GM19043 (cell line): ENCODE measurements at regions not wholly inside any gene's neighbourhood (a gene's known extent, or its start where the extent isn't known, plus 50 kb on each side); places are given as distances from the start of the nearest gene placed in this dataset.

Source experiments
- ATAC-seq: cut with Tn5 transposase; IDR thresholded peaks from one replicate; pipeline ENCODE4 v1.9.1; 2021; ENCODE audit warnings: low read depth; ENCODE audit not compliant: unreplicated experiment

GRCh38 chr4:53780736-53781400 is 189.6 kb upstream of the LNX1 start:
- no peak for ATAC-seq

- no peak for ATAC-seq
These were observed 187.7 kb upstream of the LNX1 start for GRCh38 chr4:53779025-53779424.

GRCh38 chr4:53778155-53778554 is 186.9 kb upstream of the LNX1 start:
- ATAC-seq, result no peak

GRCh38 chr4:53777244-53777984 is 186.1 kb upstream of the LNX1 start:
- no peak for ATAC-seq

- ATAC-seq, result no peak
These were observed 184.9 kb upstream of the LNX1 start for GRCh38 chr4:53776141-53776540.

GRCh38 chr4:53775381-53775780 is 184.1 kb upstream of the LNX1 start:
- no peak for ATAC-seq

GRCh38 chr4:53771326-53771725 is 180.0 kb upstream of the LNX1 start:
- ATAC-seq, result no peak

- no peak for ATAC-seq
These were observed 176.2 kb upstream of the LNX1 start for GRCh38 chr4:53767482-53767881.

- ATAC-seq, result no peak
These were observed 173.6 kb upstream of the LNX1 start for GRCh38 chr4:53764761-53765490.

GRCh38 chr4:53763813-53764597 is 172.7 kb upstream of the LNX1 start:
- no peak for ATAC-seq

- no peak for ATAC-seq
These were observed 164.4 kb upstream of the LNX1 start for GRCh38 chr4:53755656-53756055.

GRCh38 chr4:53752124-53752523 is 160.8 kb upstream of the LNX1 start:
- ATAC-seq, result no peak

GRCh38 chr4:53748328-53748772 is 157.1 kb upstream of the LNX1 start:
- ATAC-seq, result peak; percentile 96

GRCh38 chr4:53747401-53747800 is 156.1 kb upstream of the LNX1 start:
- no peak for ATAC-seq

GRCh38 chr4:53744446-53745160 is 153.3 kb upstream of the LNX1 start:
- ATAC-seq, result no peak

GRCh38 chr4:53734584-53735353 is 143.5 kb upstream of the LNX1 start:
- ATAC-seq, result no peak

GRCh38 chr4:53734182-53734581 is 142.9 kb upstream of the LNX1 start:
- no peak for ATAC-seq

- no peak for ATAC-seq
These were observed 141.4 kb upstream of the LNX1 start for GRCh38 chr4:53732661-53733060.

GRCh38 chr4:53730031-53730805 is 138.9 kb upstream of the LNX1 start:
- no peak for ATAC-seq
